ENCODE measurements at regions not wholly inside any gene's neighbourhood (a gene's known extent, or its start where the extent isn't known, plus 50 kb on each side); places are given as distances from the start of the nearest gene placed in this dataset.

DNA sequence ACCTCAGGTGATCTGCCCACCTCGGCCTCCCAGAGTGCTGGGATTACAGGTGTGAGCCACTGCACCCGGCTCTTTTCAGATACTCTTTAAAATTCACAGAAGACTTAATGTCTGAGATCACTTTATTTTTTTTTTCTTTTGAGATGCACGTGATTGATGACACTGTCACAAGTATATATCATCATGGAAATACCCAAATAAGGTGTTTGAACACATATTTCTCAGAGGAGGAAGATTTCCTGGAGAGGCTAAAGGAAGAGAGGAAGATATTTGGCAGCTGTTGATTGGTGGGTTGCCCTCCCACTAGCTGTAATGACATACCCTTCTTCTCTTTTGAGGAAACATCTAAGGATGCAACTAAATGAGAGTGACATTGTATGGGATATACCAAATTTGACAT is 225.9 kb upstream of the CITED2 start:
- TF ChIP-seq, protein P1, sequence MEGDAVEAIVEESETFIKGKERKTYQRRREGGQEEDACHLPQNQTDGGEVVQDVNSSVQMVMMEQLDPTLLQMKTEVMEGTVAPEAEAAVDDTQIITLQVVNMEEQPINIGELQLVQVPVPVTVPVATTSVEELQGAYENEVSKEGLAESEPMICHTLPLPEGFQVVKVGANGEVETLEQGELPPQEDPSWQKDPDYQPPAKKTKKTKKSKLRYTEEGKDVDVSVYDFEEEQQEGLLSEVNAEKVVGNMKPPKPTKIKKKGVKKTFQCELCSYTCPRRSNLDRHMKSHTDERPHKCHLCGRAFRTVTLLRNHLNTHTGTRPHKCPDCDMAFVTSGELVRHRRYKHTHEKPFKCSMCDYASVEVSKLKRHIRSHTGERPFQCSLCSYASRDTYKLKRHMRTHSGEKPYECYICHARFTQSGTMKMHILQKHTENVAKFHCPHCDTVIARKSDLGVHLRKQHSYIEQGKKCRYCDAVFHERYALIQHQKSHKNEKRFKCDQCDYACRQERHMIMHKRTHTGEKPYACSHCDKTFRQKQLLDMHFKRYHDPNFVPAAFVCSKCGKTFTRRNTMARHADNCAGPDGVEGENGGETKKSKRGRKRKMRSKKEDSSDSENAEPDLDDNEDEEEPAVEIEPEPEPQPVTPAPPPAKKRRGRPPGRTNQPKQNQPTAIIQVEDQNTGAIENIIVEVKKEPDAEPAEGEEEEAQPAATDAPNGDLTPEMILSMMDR (conservative IDR thresholded peaks at IDR 0.05 in 1 of 2, IDR thresholded peaks at IDR 0.05 in 1 of 2; ENCODE audit: extremely low read depth in 1 of 2, insufficient read depth in 1 of 2, low read depth in 1 of 2, low read length in 2 of 2): no peak
- no peak for TF ChIP-seq EZH2 (IDR thresholded peaks at IDR 0.05; ENCODE audit: borderline replicate concordance, low read length)

Measured in mammary epithelial cell (primary cell).